ENCODE measurements at regions not wholly inside any gene's neighbourhood (a gene's known extent, or its start where the extent isn't known, plus 50 kb on each side); places are given as distances from the start of the nearest gene placed in this dataset.

DNA sequence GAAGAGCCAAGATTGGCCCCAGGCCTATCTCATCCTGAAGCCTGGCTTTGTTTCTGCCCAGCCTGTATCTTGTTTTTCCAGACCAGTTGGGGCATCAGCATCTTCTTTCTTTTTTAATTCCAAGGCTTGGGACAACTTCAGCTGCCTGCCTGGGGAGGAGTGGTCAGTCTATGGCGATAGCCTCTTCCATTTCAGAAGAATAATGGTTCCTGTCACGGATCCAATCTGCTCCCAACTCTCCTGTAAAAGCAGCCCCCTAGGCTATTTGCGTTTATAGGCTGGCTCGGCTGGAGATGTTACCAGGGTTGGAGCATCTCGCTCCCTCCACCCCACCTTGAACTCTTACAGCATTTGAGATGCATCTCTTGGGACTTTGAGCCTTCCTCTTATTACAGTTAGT, 145.2 kb upstream of the CADM1 start:
- H3K4me3 ChIP-seq (ENCODE audit: low read depth, low read length), result no peak overlapping the region
- DNase-seq (ENCODE audit: low read depth), result no peak
- no peak for TF ChIP-seq CTCF (IDR thresholded peaks at IDR 0.05; ENCODE audit: insufficient read depth, low read depth, low read length)

GRCh38 chr11:115645631-115646317, 141.6 kb upstream of the CADM1 start:
- H3K4me3 ChIP-seq (ENCODE audit: low read depth, low read length), result no peak overlapping the region
- DNase-seq (ENCODE audit: low read depth), result no peak
- no peak for TF ChIP-seq CTCF (IDR thresholded peaks at IDR 0.05; ENCODE audit: insufficient read depth, low read depth, low read length)

DNA sequence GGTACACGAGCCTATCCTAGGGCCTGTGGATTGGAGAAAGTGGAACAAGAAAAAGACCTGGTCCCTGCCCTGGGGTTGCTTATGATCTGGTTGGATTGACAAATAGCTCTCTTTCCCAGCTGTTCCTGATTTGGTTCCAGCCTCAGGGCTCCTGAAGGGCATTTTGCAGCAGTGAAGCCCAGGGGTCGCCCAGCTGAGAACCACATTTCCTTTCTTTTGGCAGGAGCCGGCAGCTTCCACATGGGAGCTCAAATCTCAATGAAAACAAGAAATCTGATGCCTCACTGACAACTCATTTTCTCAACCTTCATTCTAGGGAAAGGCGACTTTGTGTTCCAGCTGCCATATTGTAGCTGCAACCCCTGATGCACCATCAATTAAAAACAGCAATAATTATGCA, 140.6 kb upstream of the CADM1 start:
- DNase-seq (ENCODE audit: low read depth), result no peak
- no peak overlapping the region for H3K4me3 ChIP-seq (ENCODE audit: low read depth, low read length)
- TF ChIP-seq CTCF (IDR thresholded peaks at IDR 0.05; ENCODE audit: insufficient read depth, low read depth, low read length), result no peak

GRCh38 chr11:115643549-115644270, 139.5 kb upstream of the CADM1 start:
- no peak overlapping the region for H3K4me3 ChIP-seq (ENCODE audit: low read depth, low read length)
- no peak for DNase-seq (ENCODE audit: low read depth)
- no peak for TF ChIP-seq CTCF (IDR thresholded peaks at IDR 0.05; ENCODE audit: insufficient read depth, low read depth, low read length)

DNA sequence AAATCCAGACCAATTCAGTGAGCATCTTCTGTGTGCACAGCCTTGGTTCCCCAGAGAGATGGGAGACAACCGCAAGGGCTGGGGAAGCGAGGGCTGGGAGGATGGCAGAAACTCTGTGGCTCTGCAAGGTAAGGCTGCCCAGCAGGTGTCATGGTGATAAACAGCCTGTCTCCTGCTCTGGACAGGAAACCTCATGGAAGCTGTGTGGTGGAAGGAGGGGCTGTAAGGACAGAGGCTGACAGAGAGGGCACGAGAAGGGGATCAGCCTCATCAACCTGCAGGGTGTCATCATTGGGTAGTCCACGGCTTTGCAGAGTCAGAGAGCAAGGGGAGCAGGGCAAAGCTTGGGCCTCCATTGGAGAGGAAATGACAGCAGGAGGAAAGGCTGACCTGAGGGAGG, 138.4 kb upstream of the CADM1 start:
- no peak for TF ChIP-seq CTCF (IDR thresholded peaks at IDR 0.05; ENCODE audit: insufficient read depth, low read depth, low read length)
- H3K4me3 ChIP-seq (ENCODE audit: low read depth, low read length), result no peak overlapping the region
- no peak for DNase-seq (ENCODE audit: low read depth)

GRCh38 chr11:115637599-115638241, 133.5 kb upstream of the CADM1 start:
- no peak for TF ChIP-seq CTCF (IDR thresholded peaks at IDR 0.05; ENCODE audit: insufficient read depth, low read depth, low read length)
- no peak overlapping the region for H3K4me3 ChIP-seq (ENCODE audit: low read depth, low read length)
- DNase-seq (ENCODE audit: low read depth), result no peak
